Common myeloid progenitor, CD34-positive (primary cell): ENCODE measurements at regions not wholly inside any gene's neighbourhood (a gene's known extent, or its start where the extent isn't known, plus 50 kb on each side); places are given as distances from the start of the nearest gene placed in this dataset.

Source experiments
- CTCF ChIA-PET: fragments of 350-600 bp; sonication (Branson Sonifier 250); formaldehyde crosslinking; loops from one replicate; lab custom pipeline; 2021; ENCODE audit warnings: antibody characterized with exemption; lab: Charles Lee
- POLR2A ChIA-PET: fragments of 350-600 bp; sonication (Branson Sonifier 250); formaldehyde crosslinking; loops from one replicate; lab custom pipeline; 2021; ENCODE audit warnings: antibody characterized with exemption; lab: Charles Lee
- DNase-seq, 3 donors: peaks; one replicate each; pipeline versions ENCODE4 v3.0.0 to v3.0.0-alpha.2; 2013
- H3K27ac ChIP-seq, 2 experiments: 1 replicate in 1 of 2; 2 replicates in 1 of 2; pipeline ENCODE4 v1.7.0; 2013; ENCODE audit warnings: inconsistent platforms in 2 of 2, low read length in 2 of 2, mild to moderate bottlenecking in 2 of 2, low read depth in 1 of 2, moderate library complexity in 1 of 2; ENCODE audit not compliant: severe bottlenecking in 2 of 2, insufficient read depth in 1 of 2, poor library complexity in 1 of 2
- H3K27me3 ChIP-seq, 5 experiments: replicated peaks in 2 of 5; 1 replicate in 3 of 5; 2 replicates in 2 of 5; pipeline versions ENCODE4 v1.6.1 to v1.7.0; 2013; ENCODE audit warnings: low read length in 4 of 5, mild to moderate bottlenecking in 2 of 5, moderate library complexity in 2 of 5, inconsistent platforms in 1 of 5; ENCODE audit not compliant: insufficient read depth in 5 of 5, control insufficient read depth in 4 of 5
- H3K36me3 ChIP-seq, 4 experiments: 1 replicate in 2 of 4; 2 replicates in 2 of 4; pipeline versions ENCODE4 v1.6.1 to v1.7.0; 2013; ENCODE audit warnings: low read length in 3 of 4, control low read depth in 1 of 4, mild to moderate bottlenecking in 1 of 4; ENCODE audit not compliant: control insufficient read depth in 4 of 4, insufficient read depth in 4 of 4
- H3K4me1 ChIP-seq, 4 experiments: 1 replicate in 3 of 4; 2 replicates in 1 of 4; pipeline versions ENCODE4 v1.6.1 to v1.7.1; 2013; ENCODE audit warnings: low read length in 3 of 4, mild to moderate bottlenecking in 3 of 4, control low read depth in 1 of 4, inconsistent platforms in 1 of 4, moderate library complexity in 1 of 4; ENCODE audit not compliant: control insufficient read depth in 4 of 4, insufficient read depth in 4 of 4; ENCODE audit errors: control extremely low read depth in 1 of 4
- H3K4me3 ChIP-seq, 7 experiments: 1 replicate in 4 of 7; 2 replicates in 3 of 7; pipeline versions ENCODE4 v1.5.1 to v1.7.0; 2013; ENCODE audit warnings: mild to moderate bottlenecking in 7 of 7, low read length in 6 of 7, moderate library complexity in 6 of 7, inconsistent platforms in 2 of 7, low read depth in 2 of 7, control low read depth in 1 of 7; ENCODE audit not compliant: insufficient read depth in 4 of 7, control insufficient read depth in 1 of 7; ENCODE audit errors: extremely low read depth in 1 of 7
- H3K9me3 ChIP-seq, 5 experiments: 1 replicate in 4 of 5; 2 replicates in 1 of 5; pipeline versions ENCODE4 v1.6.1 to v1.7.1; 2013; ENCODE audit warnings: low read length in 4 of 5, mild to moderate bottlenecking in 2 of 5, inconsistent platforms in 1 of 5, low read depth in 1 of 5, moderate library complexity in 1 of 5; ENCODE audit not compliant: control insufficient read depth in 4 of 5, insufficient read depth in 2 of 5; ENCODE audit errors: control extremely low read depth in 1 of 5
- WGBS: methylation state at CpG from one replicate; pipeline ENCODE4 v1.1.5; 2013; ENCODE audit not compliant: insufficient coverage; 5-methylcytosine and 5-hydroxymethylcytosine counted together

DNA sequence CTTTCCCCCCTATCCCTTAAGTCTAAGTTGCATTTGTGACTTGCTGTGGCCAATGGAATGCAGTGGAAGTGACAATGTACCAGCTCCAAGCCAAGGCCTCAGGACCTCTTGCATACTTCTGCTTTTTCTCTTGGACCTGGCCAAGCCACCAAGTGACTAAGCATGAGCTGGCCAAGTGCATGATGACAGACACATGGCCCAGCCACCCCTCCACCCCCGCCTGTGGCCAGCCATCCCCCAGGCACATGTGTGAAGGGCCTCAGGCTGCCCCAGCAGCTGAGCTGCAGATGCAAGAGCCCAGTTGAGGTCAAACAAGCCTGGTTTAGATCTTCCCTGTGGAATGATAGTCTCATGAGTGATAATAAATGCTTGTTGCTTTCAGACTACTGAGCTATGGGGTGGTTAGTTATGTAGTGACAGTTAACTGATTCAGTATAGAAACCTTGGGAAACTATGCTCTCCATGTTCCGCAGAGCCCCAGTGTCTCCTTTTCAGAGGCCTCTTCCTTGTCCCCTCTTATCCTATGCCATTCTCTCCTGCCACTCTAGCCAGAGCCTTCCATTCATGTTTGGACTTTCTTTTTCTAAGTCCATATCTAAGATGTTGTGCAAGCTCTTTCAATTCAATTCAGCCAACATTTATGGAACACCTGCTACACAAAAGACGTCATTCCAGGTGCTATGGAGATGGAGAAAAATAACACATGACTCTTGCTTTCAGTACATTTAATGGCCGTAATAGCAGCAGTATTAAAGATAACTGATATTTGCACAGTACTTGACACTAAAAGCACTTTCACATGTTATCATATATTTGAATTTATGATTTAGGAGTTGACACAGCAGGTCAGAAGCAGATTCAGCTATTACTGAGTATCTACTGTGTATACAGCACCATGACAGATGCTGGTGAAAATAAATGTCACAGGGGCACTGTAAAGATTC lies 55.5 kb upstream of the LOXL4 start:
- Histone ChIP-seq H3K27me3 (peaks cover 0 to 5% (median 0%) of the 10 kb centered on the region in 5 experiments), H3K4me1 (peaks cover 0 to 18% (median 7%) of the 10 kb centered on the region in 4 experiments), H3K4me3 (no peak overlapping the region), H3K27ac (no peak overlapping the region), H3K9me3 (peaks cover 0 to under 1% (median 0%) of the 10 kb centered on the region in 5 experiments), H3K36me3 (no peaks in the 10 kb centered on the region)
- DNase-seq, result peak; percentile 72 to 93 (median 91)
- WGBS, result 100% methylated on average over 1 of the region's 4 CpGs
- ChIA-PET POLR2A (no interaction called here), CTCF (interaction anchor here (1.5 to 2.6 kb wide), 5 partner anchors 8 to 61 kb away, joined by 4 to 14 read pairs (median 4); no protein-coding TSS in a partner anchor)

DNA sequence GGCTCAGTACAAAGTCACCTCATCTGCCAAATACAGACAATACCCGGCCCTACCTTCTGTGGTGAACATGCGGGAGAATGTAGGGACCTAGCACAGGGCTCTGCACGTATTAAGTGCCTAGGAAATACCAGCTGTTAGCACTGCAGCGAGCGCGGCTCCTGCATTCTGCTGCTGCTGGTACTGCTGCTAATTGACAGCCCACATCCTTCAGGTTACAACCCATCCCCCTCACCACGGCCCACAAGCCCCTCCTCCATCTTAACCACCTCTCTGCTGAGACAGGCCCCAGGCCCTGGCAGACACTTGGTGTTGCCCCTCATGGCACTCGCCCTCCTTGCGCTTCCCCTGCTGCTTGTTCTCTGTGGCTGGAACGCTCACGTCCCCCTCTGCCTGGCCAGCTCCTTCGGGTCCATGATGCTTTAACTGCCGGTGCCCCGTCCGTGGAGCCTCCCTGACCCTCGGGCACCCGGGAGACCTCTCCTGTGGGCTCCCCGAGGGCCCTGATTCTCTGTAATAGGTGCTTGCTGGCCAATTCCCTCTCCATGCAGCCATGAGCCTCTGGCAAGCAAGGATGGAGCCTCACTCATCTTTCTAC lies 53.3 kb upstream of the LOXL4 start:
- WGBS, result 91% methylated on average over 18 of the region's 18 CpGs
- no peak overlapping the region for H3K27ac ChIP-seq
- CTCF ChIA-PET, result no interaction called here
- no peaks in the 10 kb centered on the region for H3K36me3 ChIP-seq
- H3K4me3 ChIP-seq, result no peak overlapping the region
- POLR2A ChIA-PET, result no interaction called here
- peaks cover 0 to 18% (median 11%) of the 10 kb centered on the region in 4 experiments for H3K4me1 ChIP-seq
- peaks cover 0 to 4% (median 0%) of the 10 kb centered on the region in 5 experiments for H3K27me3 ChIP-seq
- no peaks in the 10 kb centered on the region for H3K9me3 ChIP-seq
- no peak for DNase-seq

DNA sequence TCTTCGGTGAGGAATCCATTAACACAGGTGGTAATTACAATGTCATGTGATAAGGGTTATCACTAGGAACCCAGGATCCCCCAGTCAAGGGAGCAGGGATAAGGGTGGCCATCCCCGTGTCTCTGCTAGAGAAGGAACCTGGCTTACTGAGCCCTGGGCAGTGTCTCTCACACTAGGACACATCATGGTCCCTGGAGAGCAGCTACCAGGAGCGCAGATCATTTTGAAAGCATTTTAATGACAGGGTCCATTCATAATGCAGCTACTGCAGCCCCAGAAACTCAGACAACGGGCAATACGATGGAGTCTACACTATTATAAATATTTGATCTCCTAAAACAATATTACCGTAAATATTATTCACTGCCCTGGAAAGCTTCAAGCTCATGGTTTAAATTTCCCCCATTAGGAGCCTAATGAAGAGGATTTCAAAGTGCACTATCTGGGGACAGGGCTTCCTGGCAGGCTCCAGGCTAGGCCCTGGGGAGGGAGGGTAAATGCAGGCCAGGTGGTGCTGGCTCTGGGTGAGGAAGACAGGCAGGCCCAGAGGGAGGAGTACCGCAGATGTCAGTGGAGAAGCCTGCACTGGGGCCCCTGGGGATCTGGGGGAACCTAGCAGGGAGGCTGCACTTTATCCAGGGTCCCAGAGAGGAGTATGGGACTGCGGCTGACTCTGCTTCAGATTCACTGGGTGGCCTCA lies 52.6 kb upstream of the LOXL4 start:
- peaks cover 0 to 4% (median 0%) of the 10 kb centered on the region in 5 experiments for H3K27me3 ChIP-seq
- POLR2A ChIA-PET, result no interaction called here
- no peak overlapping the region for H3K27ac ChIP-seq
- H3K4me3 ChIP-seq, result no peak overlapping the region
- CTCF ChIA-PET, result no interaction called here
- no peaks in the 10 kb centered on the region for H3K36me3 ChIP-seq
- no peak for DNase-seq
- H3K9me3 ChIP-seq, result no peaks in the 10 kb centered on the region
- WGBS, result 87% methylated on average over 6 of the region's 8 CpGs
- H3K4me1 ChIP-seq, result peaks cover 0 to 18% (median 11%) of the 10 kb centered on the region in 4 experiments

DNA sequence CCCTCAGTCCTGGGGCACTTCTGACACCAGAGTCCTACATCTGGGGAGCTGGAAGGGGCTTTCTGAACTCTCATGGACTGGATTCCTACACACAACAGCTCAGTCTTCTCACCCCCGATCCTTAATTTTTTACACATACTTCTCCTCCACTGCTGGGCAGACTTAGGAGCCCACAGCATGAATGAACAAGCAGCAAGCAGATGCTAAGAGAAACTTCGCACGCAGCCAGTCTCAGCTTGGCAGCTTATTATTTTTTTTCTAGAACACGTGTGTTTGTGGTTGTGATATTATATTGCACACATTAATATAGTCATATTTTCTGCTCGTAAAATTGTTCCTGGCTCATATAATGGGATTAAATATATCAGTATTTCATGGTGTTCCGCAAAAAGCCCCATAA lies 50.9 kb upstream of the LOXL4 start:
- H3K4me3 ChIP-seq, result no peak overlapping the region
- no peak overlapping the region for H3K27ac ChIP-seq
- ChIA-PET CTCF (interaction anchor here (1.1 to 1.3 kb wide), 2 partner anchors 13 to 74 kb away, joined by 3 read pairs; no protein-coding TSS in a partner anchor), POLR2A (no interaction called here)
- H3K9me3 ChIP-seq, result no peaks in the 10 kb centered on the region
- DNase-seq, result no peak
- 100% methylated on average over 2 of the region's 6 CpGs for WGBS
- H3K36me3 ChIP-seq, result no peaks in the 10 kb centered on the region
- H3K4me1 ChIP-seq, result peaks cover 0 to 16% (median 11%) of the 10 kb centered on the region in 4 experiments
- peaks cover 0 to 4% (median 0%) of the 10 kb centered on the region in 5 experiments for H3K27me3 ChIP-seq
